HEK293T (cell line): ENCODE measurements at regions not wholly inside any gene's neighbourhood (a gene's known extent, or its start where the extent isn't known, plus 50 kb on each side); places are given as distances from the start of the nearest gene placed in this dataset.

Experiments
- BHLHE40 ChIP-seq: fragments of 450-650 bp; IDR thresholded peaks from 2 replicates; pipeline ENCODE4 v1.6.1; 2016; ENCODE audit warnings: mild to moderate bottlenecking, moderate library complexity, borderline replicate concordance
- ELF4 ChIP-seq: fragments of 450-650 bp; IDR thresholded peaks from 2 replicates; pipeline ENCODE4 v1.6.1; 2017; ENCODE audit warnings: antibody characterized with exemption
- NFRKB ChIP-seq: fragments of 450-650 bp; IDR thresholded peaks from 2 replicates; pipeline ENCODE4 v1.6.1; 2016; ENCODE audit warnings: mild to moderate bottlenecking, moderate library complexity
- SP1 ChIP-seq: fragments of 450-650 bp; IDR thresholded peaks from 2 replicates; pipeline ENCODE4 v1.6.1; 2017
- SUZ12 ChIP-seq: fragments of 450-650 bp; IDR thresholded peaks from 2 replicates; pipeline ENCODE4 v1.6.1; 2016; ENCODE audit warnings: mild to moderate bottlenecking
- TARDBP ChIP-seq: fragments of 450-650 bp; IDR thresholded peaks from 2 replicates; pipeline ENCODE4 v1.6.1; 2016

DNA sequence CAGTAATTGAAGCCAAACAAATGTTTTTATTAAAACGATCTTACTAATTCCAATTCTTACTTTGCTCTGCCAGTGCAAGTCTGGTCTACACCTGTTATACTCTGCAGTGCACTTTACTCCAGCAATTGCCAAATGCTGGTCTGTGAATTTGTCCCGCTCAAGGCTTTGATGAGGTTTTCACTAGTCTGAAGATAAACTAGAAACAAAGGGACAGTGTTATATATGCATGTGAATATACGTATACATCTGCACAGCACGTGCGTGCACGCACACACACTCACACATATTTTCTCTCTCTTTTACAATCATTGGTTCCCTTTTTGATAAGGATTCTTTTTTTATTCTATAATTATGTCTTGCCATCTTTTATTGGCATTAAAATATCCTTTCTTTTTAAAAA lies 88.5 kb upstream of the LCORL start:
- TF ChIP-seq SUZ12 (no peak), NFRKB (no peak), ELF4 (no peak), TARDBP (no peak), BHLHE40 (no peak), SP1 (no peak)
